Heart right ventricle (tissue), 16 donors: ENCODE measurements at regions not wholly inside any gene's neighbourhood (a gene's known extent, or its start where the extent isn't known, plus 50 kb on each side); places are given as distances from the start of the nearest gene placed in this dataset.

ENCODE experiments used
- ATAC-seq, 8 donors: fragments of 200-7000 bp; cut with Tn5 transposase; one replicate each; pipeline ENCODE4 v1.9.1; 2020; ENCODE audit warnings: mild to moderate bottlenecking in 8 of 8, moderate library complexity in 8 of 8, moderate number of reproducible peaks in 1 of 8
- DNase-seq, 2 donors: peaks; one replicate each; pipeline ENCODE4 v3.0.0-alpha.2; 2020
- H3K27ac ChIP-seq, 10 donors: fragments of 200-600 bp; sonication (generic) in 2 of 10; one replicate each; pipeline versions ENCODE4 v1.5.0 to v1.8.0; 2020 to 2022; ENCODE audit warnings: mild to moderate bottlenecking in 3 of 10
- H3K27me3 ChIP-seq, 7 donors: fragments of 200-600 bp; one replicate each; pipeline ENCODE4 v1.8.0; 2021 to 2022; ENCODE audit warnings: mild to moderate bottlenecking in 2 of 7
- H3K36me3 ChIP-seq, 9 donors: fragments of 200-600 bp; sonication (generic) in 1 of 9; one replicate each; pipeline versions ENCODE4 v1.5.0 to v1.8.0; 2020 to 2022; ENCODE audit warnings: mild to moderate bottlenecking in 2 of 9
- H3K4me1 ChIP-seq, 9 donors: fragments of 200-600 bp; sonication (generic) in 1 of 9; one replicate each; pipeline versions ENCODE4 v1.5.0 to v1.8.0; 2020 to 2022; ENCODE audit warnings: mild to moderate bottlenecking in 4 of 9
- H3K4me3 ChIP-seq, 10 donors: fragments of 200-600 bp; sonication (generic) in 2 of 10; one replicate each; pipeline versions ENCODE4 v1.5.0 to v1.8.0; 2020 to 2022; ENCODE audit warnings: mild to moderate bottlenecking in 7 of 10, moderate library complexity in 2 of 10
- H3K9me3 ChIP-seq, 11 donors: fragments of 200-600 bp in 10 of 11; sonication (generic) in 2 of 11; one replicate each; pipeline versions ENCODE4 v1.5.0 to v1.8.0; 2013 to 2022; ENCODE audit warnings: mild to moderate bottlenecking in 2 of 11, control low read depth in 1 of 11, moderate library complexity in 1 of 11
- WGBS, 2 donors: extraction: QIAGEN DNeasy Blood & Tissue Kit; methylation state at CpG; one replicate each; pipeline ENCODE4 v1.1.7; 2013; ENCODE audit warnings: inconsistent platforms in 1 of 2; 5-methylcytosine and 5-hydroxymethylcytosine counted together
- intact Hi-C, 10 donors: fragments of 100-400 bp; cut with DNase I; formaldehyde crosslinking; loops; one replicate each; pipeline versions ENCODE4 v1.11.1 to v1.14.2; 2022
- TF ChIP-seq, protein P1 (sequence below), 9 donors: fragments of 200-600 bp; sonication (generic) in 2 of 9; IDR thresholded peaks; one replicate each; pipeline versions ENCODE4 v1.5.0 to v1.8.0; 2021 to 2022; ENCODE audit warnings: antibody characterized with exemption in 9 of 9, mild to moderate bottlenecking in 5 of 9, moderate library complexity in 1 of 9
- donor health status: Arrhythmogenic right ventricular cardiomyopathy.
- donor health status: ischemic (EF 13 %, LVEDD 7.1; RV severe dilation, severe dysfunction).
- donor health status: healthy with polysubstance abuse.
- donor health status: DM: no; HTN: yes; CAD: no.
- donor health status: DM: no; HTN: no; CAD: no.
- donor health status: ischemic (EF 25% LVEDD 6.9; RV normal size, moderate dysfunction).
- donor health status: ischemic (EF 25% LVEDD 5.7; RV mildly dilated, moderate dysfunction).
- donor health status: healthy.
- donor health status: DM: yes; HTN: yes; CAD: no.
- donor health status: Ischemic cardiomyopathy.
- donor health status: ischemic (EF 35%, LVEDD 5.7; RV mildly dilated, moderate dysfunction).
- donor health status: nonischemic (EF 11% LVEDD 7.7; RV severe dilation, severe dysfunction).
- donor health status: DM: yes; HTN: yes; CAD: no.
- donor health status: PGD.
- donor health status: ischemic (EF 29% LVEDD 5.4; RV normal size, mild dysfunction).
- donor health status: nonischemic (EF 23%, LVEDD 6.1; RV moderate dilation, normal function).

DNA sequence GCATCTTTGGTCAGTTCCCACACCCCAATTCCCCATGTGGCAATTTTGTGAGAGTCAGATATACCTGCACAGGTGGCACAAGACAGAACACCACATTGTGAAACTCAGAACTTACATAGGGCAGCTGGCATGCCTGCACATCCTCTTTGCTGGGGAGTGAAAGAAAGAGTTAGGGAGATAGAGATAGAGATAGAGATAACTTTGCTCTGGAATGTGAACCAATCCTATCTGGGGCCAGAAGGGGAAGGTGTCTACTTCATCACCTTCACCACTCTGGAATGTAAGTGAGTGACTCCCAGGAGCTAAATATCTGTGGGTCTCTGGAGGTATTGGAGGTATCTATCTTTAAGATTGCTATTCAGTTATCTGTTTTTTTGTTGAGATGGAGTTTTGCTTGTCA, 289.2 kb downstream of the OGFRL1 start:
- DNase-seq, result no peak

GRCh38 chr6:71579902-71580301, 291.3 kb downstream of the OGFRL1 start:
- DNase-seq, result no peak
- H3K36me3 ChIP-seq, result no peaks in the 10 kb centered on the region
- 75 to 86% methylated on average over 1 of the region's 1 CpG for WGBS, 2 donors
- H3K9me3 ChIP-seq, result no peaks in the 10 kb centered on the region
- ATAC-seq, result no peak
- intact Hi-C loops, result no loop called here
- no peaks in the 10 kb centered on the region for H3K4me1 ChIP-seq
- H3K27me3 ChIP-seq, result no peaks in the 10 kb centered on the region
- TF ChIP-seq, protein P1, sequence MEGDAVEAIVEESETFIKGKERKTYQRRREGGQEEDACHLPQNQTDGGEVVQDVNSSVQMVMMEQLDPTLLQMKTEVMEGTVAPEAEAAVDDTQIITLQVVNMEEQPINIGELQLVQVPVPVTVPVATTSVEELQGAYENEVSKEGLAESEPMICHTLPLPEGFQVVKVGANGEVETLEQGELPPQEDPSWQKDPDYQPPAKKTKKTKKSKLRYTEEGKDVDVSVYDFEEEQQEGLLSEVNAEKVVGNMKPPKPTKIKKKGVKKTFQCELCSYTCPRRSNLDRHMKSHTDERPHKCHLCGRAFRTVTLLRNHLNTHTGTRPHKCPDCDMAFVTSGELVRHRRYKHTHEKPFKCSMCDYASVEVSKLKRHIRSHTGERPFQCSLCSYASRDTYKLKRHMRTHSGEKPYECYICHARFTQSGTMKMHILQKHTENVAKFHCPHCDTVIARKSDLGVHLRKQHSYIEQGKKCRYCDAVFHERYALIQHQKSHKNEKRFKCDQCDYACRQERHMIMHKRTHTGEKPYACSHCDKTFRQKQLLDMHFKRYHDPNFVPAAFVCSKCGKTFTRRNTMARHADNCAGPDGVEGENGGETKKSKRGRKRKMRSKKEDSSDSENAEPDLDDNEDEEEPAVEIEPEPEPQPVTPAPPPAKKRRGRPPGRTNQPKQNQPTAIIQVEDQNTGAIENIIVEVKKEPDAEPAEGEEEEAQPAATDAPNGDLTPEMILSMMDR (IDR thresholded peaks at IDR 0.05), result no peak
- H3K27ac ChIP-seq, result no peak overlapping the region
- H3K4me3 ChIP-seq, result no peak overlapping the region

More for the DNA sequence above, 289.2 kb downstream of the OGFRL1 start:
- no peak overlapping the region for H3K4me3 ChIP-seq
- H3K27me3 ChIP-seq, result no peaks in the 10 kb centered on the region
- intact Hi-C loops, result no loop called here
- no peak for ATAC-seq
- H3K9me3 ChIP-seq, result no peaks in the 10 kb centered on the region
- no peak overlapping the region for H3K27ac ChIP-seq
- H3K36me3 ChIP-seq, result no peaks in the 10 kb centered on the region
- TF ChIP-seq, protein P1 (IDR thresholded peaks at IDR 0.05), result no peak
- H3K4me1 ChIP-seq, result no peaks in the 10 kb centered on the region

- no peak for ATAC-seq
- WGBS, 2 donors, result 32 to 45% methylated on average over 1 of the region's 1 CpG
Measured at GRCh38 chr6:71582820-71583219, 294.2 kb downstream of the OGFRL1 start.

GRCh38 chr6:71584712-71585436, 296.3 kb downstream of the OGFRL1 start:
- WGBS, 2 donors, result 96 to 98% methylated on average over 44 of the region's 44 CpGs
- Histone ChIP-seq H3K27me3 (peaks cover 0 to 20% (median 7%) of the 10 kb centered on the region in 7 donors), H3K36me3 (no peaks in the 10 kb centered on the region), H3K4me3 (no peak overlapping the region), H3K27ac (no peak overlapping the region), H3K4me1 (no peaks in the 10 kb centered on the region), H3K9me3 (no peaks in the 10 kb centered on the region)
- TF ChIP-seq, protein P1 (IDR thresholded peaks at IDR 0.05), result no peak
- no peak for DNase-seq
- no peak for ATAC-seq
- intact Hi-C loops, result no loop called here

More at GRCh38 chr6:71582820-71583219, 294.2 kb downstream of the OGFRL1 start:
- Histone ChIP-seq H3K36me3 (no peaks in the 10 kb centered on the region), H3K27ac (no peak overlapping the region), H3K4me1 (no peaks in the 10 kb centered on the region), H3K9me3 (no peaks in the 10 kb centered on the region), H3K4me3 (no peak overlapping the region), H3K27me3 (peaks cover 0 to 8% (median 0%) of the 10 kb centered on the region in 7 donors)
- intact Hi-C loops, result no loop called here
- no peak for DNase-seq
- TF ChIP-seq, protein P1 (IDR thresholded peaks at IDR 0.05), result no peak
